H9 (cell line): ENCODE measurements at regions not wholly inside any gene's neighbourhood (a gene's known extent, or its start where the extent isn't known, plus 50 kb on each side); places are given as distances from the start of the nearest gene placed in this dataset.
"Not testable (repeated sequence)": the region's sequence is repeated elsewhere in the genome, so short reads cannot be mapped to it uniquely, and the experiment has no call there.

ENCODE experiments used
- DNase-seq: peaks from one replicate; pipeline ENCODE4 v3.0.0-alpha.2; 2017
- H2AFZ ChIP-seq: one replicate; pipeline ENCODE4 v1.6.1; 2013; ENCODE audit warnings: mild to moderate bottlenecking, low read length, control low read depth, moderate library complexity
- H2AK5ac ChIP-seq: 2 replicates; pipeline ENCODE4 v1.6.1; 2013; ENCODE audit warnings: low read length, control low read depth, mixed read lengths; ENCODE audit not compliant: insufficient read length
- H2BK120ac ChIP-seq: one replicate; pipeline ENCODE4 v1.6.1; 2013; ENCODE audit warnings: low read depth, mild to moderate bottlenecking, low read length, control low read depth, inconsistent platforms; ENCODE audit not compliant: poor library complexity, severe bottlenecking
- H2BK12ac ChIP-seq: 2 replicates; pipeline ENCODE4 v1.6.1; 2013; ENCODE audit warnings: low read length, control low read depth, mixed read lengths, low read depth; ENCODE audit not compliant: insufficient read length
- H2BK15ac ChIP-seq: 2 replicates; pipeline ENCODE4 v1.6.1; 2013; ENCODE audit warnings: low read depth, low read length, control low read depth
- H2BK20ac ChIP-seq: one replicate; pipeline ENCODE4 v1.6.1; 2013; ENCODE audit warnings: low read depth, mild to moderate bottlenecking, low read length, control low read depth, inconsistent platforms; ENCODE audit not compliant: poor library complexity, severe bottlenecking
- H2BK5ac ChIP-seq: 2 replicates; pipeline ENCODE4 v1.6.1; 2013; ENCODE audit warnings: low read length, control low read depth, mixed read lengths; ENCODE audit not compliant: insufficient read length
- H3K14ac ChIP-seq: 2 replicates; pipeline ENCODE4 v1.6.1; 2013; ENCODE audit warnings: low read length, control low read depth; ENCODE audit not compliant: insufficient read depth
- H3K18ac ChIP-seq: 2 replicates; pipeline ENCODE4 v1.6.1; 2013; ENCODE audit warnings: low read depth, mild to moderate bottlenecking, mixed read lengths, low read length, control low read depth; ENCODE audit not compliant: insufficient read length
- H3K23ac ChIP-seq: 2 replicates; pipeline ENCODE4 v1.6.1; 2013; ENCODE audit warnings: low read length, control low read depth, mixed read lengths, low read depth; ENCODE audit not compliant: insufficient read length
- H3K23me2 ChIP-seq: 2 replicates; pipeline ENCODE4 v1.6.1; 2013; ENCODE audit warnings: low read depth, mild to moderate bottlenecking, mixed read lengths, low read length, control low read depth; ENCODE audit not compliant: insufficient read length, poor library complexity, severe bottlenecking
- H3K27ac ChIP-seq: 2 replicates; pipeline ENCODE4 v1.5.1; 2013; ENCODE audit warnings: low read length, control low read depth, mixed read lengths, low read depth; ENCODE audit not compliant: insufficient read length
- H3K27me3 ChIP-seq: 2 replicates; pipeline ENCODE4 v1.6.1; 2013; ENCODE audit warnings: low read length, control low read depth, inconsistent platforms; ENCODE audit not compliant: insufficient read depth
- H3K4ac ChIP-seq: 2 replicates; pipeline ENCODE4 v1.6.1; 2013; ENCODE audit warnings: low read depth, mild to moderate bottlenecking, control low read depth, inconsistent platforms, low read length, moderate library complexity
- H3K4me1 ChIP-seq: 2 replicates; pipeline ENCODE4 v1.6.1; 2013; ENCODE audit warnings: low read length, control low read depth, inconsistent platforms; ENCODE audit not compliant: insufficient read depth
- H3K4me2 ChIP-seq: 2 replicates; pipeline ENCODE4 v1.6.1; 2013; ENCODE audit warnings: low read length, control low read depth, mixed read lengths; ENCODE audit not compliant: insufficient read length, insufficient read depth
- H3K56ac ChIP-seq: 2 replicates; pipeline ENCODE4 v1.6.1; 2013; ENCODE audit warnings: low read depth, mild to moderate bottlenecking, mixed read lengths, low read length, control low read depth; ENCODE audit not compliant: insufficient read length
- H3K79me1 ChIP-seq: 2 replicates; pipeline ENCODE4 v1.6.1; 2013; ENCODE audit warnings: low read depth, mild to moderate bottlenecking, moderate library complexity, low read length, control low read depth, inconsistent platforms; ENCODE audit not compliant: insufficient read depth, poor library complexity, severe bottlenecking
- H3K79me2 ChIP-seq: 2 replicates; pipeline ENCODE4 v1.6.1; 2013; ENCODE audit warnings: low read length, control low read depth, inconsistent platforms; ENCODE audit not compliant: insufficient read depth
- H3K9ac ChIP-seq: 2 replicates; pipeline ENCODE4 v1.6.1; 2013; ENCODE audit warnings: low read length, control low read depth, mixed read lengths; ENCODE audit not compliant: insufficient read length; ENCODE audit errors: extremely low read depth
- H3K9me3 ChIP-seq: one replicate; pipeline ENCODE4 v1.6.1; 2013; ENCODE audit warnings: low read depth, low read length, inconsistent platforms; ENCODE audit not compliant: control insufficient read depth
- H3T11ph ChIP-seq: one replicate; pipeline ENCODE4 v1.6.1; 2013; ENCODE audit warnings: mild to moderate bottlenecking, low read length, control low read depth, inconsistent platforms
- H4K20me1 ChIP-seq: one replicate; pipeline ENCODE4 v1.6.1; 2013; ENCODE audit not compliant: control insufficient read depth, insufficient read length, insufficient read depth
- H4K5ac ChIP-seq: 2 replicates; pipeline ENCODE4 v1.6.1; 2013; ENCODE audit warnings: low read depth, mild to moderate bottlenecking, mixed read lengths, low read length, control low read depth; ENCODE audit not compliant: insufficient read length
- H4K8ac ChIP-seq: replicated peaks from 2 replicates; pipeline ENCODE4 v1.6.1; 2013; ENCODE audit warnings: low read length, control low read depth, mixed read lengths, low read depth; ENCODE audit not compliant: insufficient read length
- H4K91ac ChIP-seq: 2 replicates; pipeline ENCODE4 v1.6.1; 2013; ENCODE audit warnings: low read depth, mild to moderate bottlenecking, moderate library complexity, mixed read lengths, low read length, control low read depth; ENCODE audit not compliant: insufficient read length
- H3K27ac Mint-ChIP-seq, 3 experiments: 2 replicates in 2 of 3; 3 replicates in 1 of 3; pipeline ENCODE4 v1.8.0; 2020 to 2021; ENCODE audit warnings: mixed read lengths in 3 of 3, mild to moderate bottlenecking in 1 of 3, moderate library complexity in 1 of 3
- H3K27me3 Mint-ChIP-seq: 2 replicates; pipeline ENCODE4 v1.8.0; 2021; ENCODE audit warnings: low read depth, mild to moderate bottlenecking, moderate library complexity, mixed read lengths
- H3K36me3 Mint-ChIP-seq, 3 experiments: 2 replicates in 2 of 3; 3 replicates in 1 of 3; pipeline ENCODE4 v1.8.0; 2020 to 2021; ENCODE audit warnings: low read depth in 3 of 3, mixed read lengths in 3 of 3; ENCODE audit not compliant: insufficient read depth in 1 of 3
- H3K4me1 Mint-ChIP-seq, 2 experiments: 2 replicates each; pipeline ENCODE4 v1.8.0; 2020; ENCODE audit warnings: mixed read lengths in 2 of 2
- H3K4me3 Mint-ChIP-seq, 2 experiments: 2 replicates in 1 of 2; 3 replicates in 1 of 2; pipeline ENCODE4 v1.8.0; 2020 to 2021; ENCODE audit warnings: mild to moderate bottlenecking in 2 of 2, mixed read lengths in 2 of 2, moderate library complexity in 1 of 2
- H3K9me3 Mint-ChIP-seq, 2 experiments: 2 replicates in 1 of 2; 3 replicates in 1 of 2; pipeline ENCODE4 v1.8.0; 2020; ENCODE audit warnings: mild to moderate bottlenecking in 2 of 2, mixed read lengths in 2 of 2, moderate library complexity in 1 of 2
- WGBS: extraction: QIAGEN DNeasy Blood & Tissue Kit; methylation state at CpG from one replicate; pipeline ENCODE4 v1.1.7; 2013; ENCODE audit warnings: missing lambda C conversion rate, low lambda C conversion rate, mixed read lengths; ENCODE audit not compliant: insufficient read length; ENCODE audit errors: extremely low coverage; 5-methylcytosine and 5-hydroxymethylcytosine counted together

DNA sequence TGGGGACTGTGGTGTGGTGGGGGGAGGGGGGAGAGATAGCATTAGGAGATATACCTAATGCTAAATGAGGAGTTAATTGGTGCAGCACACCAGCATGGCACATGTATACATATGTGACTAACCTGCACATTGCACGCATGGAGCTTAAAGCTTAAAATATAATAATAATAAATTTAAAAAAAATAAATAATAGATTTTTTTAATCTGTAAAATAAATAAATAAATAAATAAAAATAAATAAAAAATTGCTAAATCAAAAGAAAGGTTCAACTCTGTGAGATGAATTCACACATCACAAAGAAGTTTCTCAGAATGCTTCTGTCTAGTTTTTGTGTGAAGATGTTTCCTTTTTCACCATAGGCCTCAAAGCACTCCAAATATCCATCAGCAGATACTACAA is 1793.7 kb downstream of the UQCRFS1 start:
- H3K23me2 ChIP-seq, H3K27ac Mint-ChIP-seq, H2BK5ac ChIP-seq, DNase-seq, H2AFZ ChIP-seq, H3K14ac ChIP-seq, H3K4me3 Mint-ChIP-seq, H3K56ac ChIP-seq, H4K8ac ChIP-seq, H3K79me1 ChIP-seq, H3K27me3 ChIP-seq, H2AK5ac ChIP-seq, H2BK15ac ChIP-seq, H3K4me2 ChIP-seq, H4K20me1 ChIP-seq, H4K5ac ChIP-seq, H3K27me3 Mint-ChIP-seq, H3K4me1 ChIP-seq, H3K4me1 Mint-ChIP-seq, H2BK120ac ChIP-seq, H3K23ac ChIP-seq, H3K79me2 ChIP-seq, H3T11ph ChIP-seq, H3K4ac ChIP-seq, H3K27ac ChIP-seq, H2BK12ac ChIP-seq, H2BK20ac ChIP-seq, H4K91ac ChIP-seq, H3K9ac ChIP-seq, H3K18ac ChIP-seq: not testable (repeated sequence)
- H3K36me3 Mint-ChIP-seq, result peaks cover 6 to 39% (median 14%) of the 10 kb centered on the region in 3 experiments
- peaks cover 14% of the 10 kb centered on the region for H3K9me3 ChIP-seq
- H3K9me3 Mint-ChIP-seq, result peaks cover 83 to 85% of the 10 kb centered on the region in 2 experiments
- WGBS, result no CpG with 5 or more reads among the region's 1 CpG
